Putamen (tissue), 1 donor: ENCODE measurements at regions not wholly inside any gene's neighbourhood (a gene's known extent, or its start where the extent isn't known, plus 50 kb on each side); places are given as distances from the start of the nearest gene placed in this dataset.
"Not testable (repeated sequence)": the region's sequence is repeated elsewhere in the genome, so short reads cannot be mapped to it uniquely, and the experiment has no call there.

Experiments used
- DNase-seq: peaks from one replicate; pipeline ENCODE4 v3.0.0-alpha.2; 2016; ENCODE audit warnings: low spot score

DNA sequence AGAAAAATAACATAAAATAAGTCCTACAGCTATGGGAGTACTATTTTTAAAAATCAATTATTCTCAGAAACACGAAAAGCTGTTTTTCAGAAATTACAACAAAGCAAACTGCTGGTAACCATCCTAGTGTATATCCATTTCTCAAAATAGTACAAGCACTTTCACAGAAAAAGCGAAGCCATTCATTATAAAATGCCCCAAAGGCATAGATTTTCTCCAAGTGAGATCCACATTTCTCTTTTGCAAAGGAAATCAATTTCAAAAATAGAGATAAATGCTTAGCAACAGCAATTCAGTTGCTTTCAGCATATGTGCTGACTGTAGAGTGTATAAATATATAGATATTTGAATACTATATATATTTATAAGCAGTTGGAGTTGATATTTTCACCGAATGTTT is 1266.3 kb downstream of the SI start:
- DNase-seq, result no peak

GRCh38 chr3:163809540-163809993 is 1268.7 kb downstream of the SI start:
- no peak for DNase-seq

- no peak for DNase-seq
Observed at GRCh38 chr3:163786416-163786815, 1291.9 kb downstream of the SI start.

DNA sequence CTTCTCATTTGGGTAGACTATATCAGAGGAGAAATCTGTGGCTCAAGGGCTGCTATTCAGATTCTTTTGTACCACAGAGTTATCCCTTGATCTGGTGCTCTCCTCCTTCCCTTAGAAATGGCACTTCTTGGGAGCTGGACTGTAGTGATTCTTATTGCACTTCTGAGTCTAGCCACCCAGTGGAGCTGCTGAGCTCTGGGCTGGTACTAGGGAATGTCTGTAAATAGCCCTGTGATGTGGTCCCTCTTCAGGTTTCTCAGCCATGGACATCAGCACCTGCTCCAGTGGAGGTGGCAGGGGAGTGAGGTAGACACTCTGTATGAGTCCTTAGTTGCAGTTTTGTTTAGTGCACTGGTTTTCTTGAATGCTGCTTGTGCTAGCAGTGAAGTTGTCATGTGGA is 1292.6 kb downstream of the SI start:
- no peak for DNase-seq

DNA sequence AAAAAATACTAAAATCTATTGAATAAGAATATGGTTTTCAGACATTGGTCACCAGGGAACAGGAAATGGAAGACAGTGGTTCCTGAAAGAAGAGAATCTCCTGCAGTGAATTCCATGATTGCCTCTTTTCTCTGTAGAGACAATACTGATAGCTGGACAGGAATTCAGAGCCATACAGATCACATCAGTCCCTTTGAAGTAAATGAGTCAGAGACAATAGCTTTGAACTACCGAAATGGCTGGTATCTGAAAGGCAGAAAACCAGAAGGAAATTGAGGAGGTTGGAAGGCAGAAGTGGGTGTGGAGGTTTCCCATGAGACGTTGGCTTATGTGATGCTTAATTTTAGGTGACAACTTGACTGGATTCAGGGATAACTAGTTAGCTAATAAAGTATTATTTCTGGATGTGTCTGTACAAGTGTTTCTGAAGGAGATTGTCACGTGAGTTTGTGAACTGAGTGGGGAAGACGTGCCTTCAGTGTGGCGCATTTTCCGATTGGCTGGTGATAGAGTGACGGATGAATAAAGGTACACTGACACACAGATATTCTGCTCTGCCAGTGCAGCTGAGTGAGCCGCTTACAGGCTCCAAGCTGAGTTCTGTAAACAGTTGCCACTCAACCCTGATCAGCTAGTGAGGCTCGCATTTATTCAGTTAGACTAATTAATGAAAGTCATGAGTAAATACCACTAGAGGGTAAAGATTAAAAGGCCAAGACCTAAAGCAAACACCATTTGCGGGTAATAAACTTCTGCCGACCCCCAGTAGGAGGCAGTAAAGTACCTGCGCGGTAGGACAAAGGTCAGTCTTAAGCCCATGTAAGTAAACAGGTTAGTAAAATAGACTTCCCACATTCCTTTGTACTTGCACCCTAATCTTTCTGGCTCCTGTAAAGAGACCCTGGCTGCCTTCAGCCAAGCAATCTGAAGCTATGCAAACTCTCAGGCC is 1298.6 kb downstream of the SI start:
- no peak for DNase-seq

- no peak for DNase-seq
Observed at GRCh38 chr3:163776743-163777142, 1301.6 kb downstream of the SI start.

DNA sequence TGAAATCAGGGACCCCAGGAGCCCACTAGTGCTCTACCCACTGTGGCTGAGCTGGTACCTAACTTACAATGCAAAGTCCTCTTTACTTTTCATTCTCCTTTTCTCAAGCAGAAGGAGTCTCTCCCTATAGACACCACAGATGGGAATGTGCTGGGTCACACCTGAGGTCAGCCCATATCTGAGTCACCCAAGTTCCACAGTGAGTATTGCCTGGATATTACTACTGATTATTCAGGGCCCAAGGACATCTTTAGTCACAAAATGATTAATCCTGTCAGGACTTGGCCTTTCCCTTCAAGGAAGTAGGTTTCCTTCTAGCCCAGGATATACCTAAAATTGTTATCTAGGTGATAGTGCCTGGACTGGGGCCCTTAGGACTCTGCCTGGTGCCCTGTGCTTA is 1305.2 kb downstream of the SI start:
- no peak for DNase-seq

- no peak for DNase-seq
Observed at GRCh38 chr3:163768048-163768447, 1310.2 kb downstream of the SI start.

- no peak for DNase-seq
Observed at GRCh38 chr3:163766112-163766511, 1312.2 kb downstream of the SI start.

DNA sequence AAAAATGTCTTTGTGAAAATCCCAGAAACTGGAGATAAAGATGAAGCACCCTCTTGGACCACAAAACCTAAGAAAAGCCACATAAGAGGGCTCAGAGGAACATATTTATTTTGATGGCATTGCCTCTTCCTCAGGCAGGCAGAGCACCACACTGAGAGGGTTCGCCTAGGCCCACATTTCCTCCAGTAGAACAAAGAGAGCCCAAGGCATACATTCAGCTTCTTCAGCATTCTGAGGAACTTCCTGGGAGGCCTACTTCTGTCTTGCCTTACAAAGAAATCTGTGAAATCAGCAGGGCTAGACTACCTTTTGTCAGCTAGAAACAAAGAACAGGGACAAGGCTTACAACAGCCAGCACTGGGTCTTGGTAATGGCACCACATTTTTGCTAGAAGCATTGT is 1325.3 kb downstream of the SI start:
- no peak for DNase-seq

DNA sequence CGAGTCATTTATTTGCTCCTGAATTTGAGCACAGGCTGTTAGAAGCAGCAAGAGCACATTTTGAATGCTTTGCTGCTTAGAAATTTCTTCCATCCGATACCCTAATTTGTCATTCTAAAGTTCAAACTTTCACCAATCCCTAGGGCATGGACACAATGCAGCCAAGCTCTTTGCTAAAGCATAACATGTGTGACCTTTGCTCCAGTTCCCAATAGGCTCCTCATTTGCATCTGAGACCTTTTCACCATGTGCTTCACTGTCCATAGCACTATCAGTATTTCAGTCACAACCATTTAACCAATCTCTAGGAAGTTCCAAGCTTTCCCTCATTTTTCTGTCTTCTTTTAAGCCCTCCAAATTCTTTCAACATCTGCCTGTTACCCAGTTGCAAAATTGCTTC is 1333.1 kb downstream of the SI start:
- no peak for DNase-seq

- no peak for DNase-seq
Observed at GRCh38 chr3:163735394-163735793, 1342.9 kb downstream of the SI start.

GRCh38 chr3:163730684-163731083 is 1347.6 kb downstream of the SI start:
- DNase-seq, result no peak

GRCh38 chr3:163726125-163726524 is 1352.2 kb downstream of the SI start:
- DNase-seq, result no peak

DNA sequence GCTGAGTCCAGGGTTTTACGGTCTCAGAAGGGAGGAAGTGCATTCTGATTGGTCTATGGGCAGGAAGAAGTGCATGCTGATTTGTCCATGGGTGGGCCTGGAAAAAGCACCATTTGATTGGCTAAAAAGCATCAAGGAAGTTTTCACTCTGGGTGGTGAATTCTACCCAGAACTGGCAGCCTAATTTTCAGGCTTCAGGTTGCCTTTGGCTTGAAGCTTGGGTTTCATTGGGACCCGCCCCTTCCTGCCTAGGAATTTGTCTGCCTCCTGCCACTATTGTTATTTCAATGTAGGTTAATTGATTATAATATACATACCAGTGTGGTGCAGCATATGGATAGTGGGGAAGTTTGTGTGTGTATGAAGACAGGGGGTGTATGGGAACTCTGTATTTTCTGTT is 1355.9 kb downstream of the SI start:
- no peak for DNase-seq

DNA sequence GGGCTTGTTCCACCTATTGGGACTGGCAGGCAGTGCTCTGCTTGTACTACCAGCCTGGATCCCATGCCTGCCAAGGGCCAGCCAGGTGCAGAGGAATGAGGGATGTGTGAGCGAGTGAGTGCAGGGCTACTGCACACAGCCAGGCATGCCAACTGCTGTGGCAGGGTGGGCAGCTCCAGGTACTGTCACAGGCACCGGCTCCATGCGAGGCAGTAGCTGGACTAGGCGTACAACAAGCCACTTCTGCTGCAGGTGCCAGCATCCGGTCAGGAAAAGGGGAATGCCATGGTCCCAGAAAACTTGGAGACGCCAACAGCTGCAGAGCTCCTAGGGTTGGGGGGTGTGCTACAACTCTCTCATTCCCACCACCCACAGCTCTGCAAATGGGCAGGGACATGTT is 1356.7 kb downstream of the SI start:
- no peak for DNase-seq

GRCh38 chr3:163717377-163717776 is 1360.9 kb downstream of the SI start:
- no peak for DNase-seq

- DNase-seq, result no peak
Observed at GRCh38 chr3:163708428-163708827, 1369.9 kb downstream of the SI start.

GRCh38 chr3:163707659-163708058 is 1370.6 kb downstream of the SI start:
- DNase-seq, result no peak

DNA sequence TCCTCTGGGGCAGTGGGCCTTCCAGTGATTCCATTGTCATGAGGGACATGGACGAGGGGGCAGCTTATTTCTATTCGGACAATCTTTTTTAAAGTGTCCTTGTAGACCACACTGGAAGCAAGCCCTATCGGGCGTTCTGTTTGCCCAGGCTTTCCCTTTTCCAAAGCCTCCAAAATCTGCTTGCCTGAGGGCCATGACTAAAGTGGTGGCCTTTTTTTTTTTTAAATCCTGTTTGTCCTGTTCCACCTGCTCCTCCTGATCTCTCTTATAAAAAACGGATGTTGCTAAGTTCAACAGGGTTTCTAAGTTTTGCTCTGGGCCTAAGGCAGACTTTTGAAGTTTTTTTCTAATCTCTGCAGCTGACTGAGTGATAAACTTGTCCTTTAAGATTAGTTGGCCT is 1380.1 kb downstream of the SI start:
- DNase-seq, result not testable (repeated sequence)

- no peak for DNase-seq
Observed at GRCh38 chr3:163692494-163692893, 1385.8 kb downstream of the SI start.

GRCh38 chr3:163684651-163685050 is 1393.6 kb downstream of the SI start:
- DNase-seq, result no peak

GRCh38 chr3:163672954-163673353 is 1405.3 kb downstream of the SI start:
- DNase-seq, result no peak

- no peak for DNase-seq
Observed at GRCh38 chr3:163671201-163671600, 1407.1 kb downstream of the SI start.
